GM12874 (cell line): ENCODE measurements at regions not wholly inside any gene's neighbourhood (a gene's known extent, or its start where the extent isn't known, plus 50 kb on each side); places are given as distances from the start of the nearest gene placed in this dataset.

Experiments
- TF ChIP-seq, protein P1 (sequence below): IDR thresholded peaks from 2 replicates; pipeline ENCODE4 v1.5.1; 2011; ENCODE audit warnings: low read depth, mild to moderate bottlenecking, control low read depth, low read length, moderate library complexity; ENCODE audit not compliant: insufficient read depth

DNA sequence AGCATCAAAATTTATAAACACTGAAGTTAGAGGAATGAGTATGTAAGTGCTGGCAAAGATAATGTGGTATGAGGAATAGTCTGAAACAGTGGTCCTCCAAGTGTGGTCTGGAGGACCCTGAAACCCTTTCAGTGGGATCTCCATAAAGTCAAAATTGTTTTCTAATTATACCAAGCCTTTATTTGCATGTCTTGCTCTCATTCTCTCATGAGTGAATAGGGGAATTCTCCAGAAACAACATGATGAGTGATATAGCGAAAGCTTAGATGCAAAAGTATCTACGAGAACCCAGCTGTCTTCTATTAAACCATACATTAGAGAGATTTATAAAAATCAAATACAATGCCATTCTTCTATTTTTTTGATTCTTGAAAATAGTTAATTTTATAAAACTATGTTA, 145.0 kb upstream of the RAG2 start:
- TF ChIP-seq, protein P1, sequence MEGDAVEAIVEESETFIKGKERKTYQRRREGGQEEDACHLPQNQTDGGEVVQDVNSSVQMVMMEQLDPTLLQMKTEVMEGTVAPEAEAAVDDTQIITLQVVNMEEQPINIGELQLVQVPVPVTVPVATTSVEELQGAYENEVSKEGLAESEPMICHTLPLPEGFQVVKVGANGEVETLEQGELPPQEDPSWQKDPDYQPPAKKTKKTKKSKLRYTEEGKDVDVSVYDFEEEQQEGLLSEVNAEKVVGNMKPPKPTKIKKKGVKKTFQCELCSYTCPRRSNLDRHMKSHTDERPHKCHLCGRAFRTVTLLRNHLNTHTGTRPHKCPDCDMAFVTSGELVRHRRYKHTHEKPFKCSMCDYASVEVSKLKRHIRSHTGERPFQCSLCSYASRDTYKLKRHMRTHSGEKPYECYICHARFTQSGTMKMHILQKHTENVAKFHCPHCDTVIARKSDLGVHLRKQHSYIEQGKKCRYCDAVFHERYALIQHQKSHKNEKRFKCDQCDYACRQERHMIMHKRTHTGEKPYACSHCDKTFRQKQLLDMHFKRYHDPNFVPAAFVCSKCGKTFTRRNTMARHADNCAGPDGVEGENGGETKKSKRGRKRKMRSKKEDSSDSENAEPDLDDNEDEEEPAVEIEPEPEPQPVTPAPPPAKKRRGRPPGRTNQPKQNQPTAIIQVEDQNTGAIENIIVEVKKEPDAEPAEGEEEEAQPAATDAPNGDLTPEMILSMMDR, result no peak

DNA sequence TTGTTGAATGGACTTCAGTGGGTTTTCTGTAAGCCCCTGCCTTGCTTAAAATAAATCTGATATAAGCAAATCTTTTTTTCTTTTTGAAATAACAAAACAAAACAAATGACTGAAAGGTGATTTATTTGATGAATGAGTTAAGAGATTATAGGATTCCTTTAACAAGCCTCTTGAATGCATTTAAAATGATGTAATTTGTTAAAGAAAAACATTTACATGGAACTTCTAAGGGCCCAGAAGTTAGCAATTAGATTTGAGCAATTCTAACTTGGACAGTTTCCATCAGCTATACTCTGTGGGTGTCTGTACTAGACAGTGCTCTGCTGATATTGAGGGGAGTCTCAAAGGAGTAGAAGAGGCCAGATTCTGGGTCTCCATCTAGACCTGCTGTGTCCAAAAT, 143.5 kb upstream of the RAG2 start:
- TF ChIP-seq, protein P1, result no peak

DNA sequence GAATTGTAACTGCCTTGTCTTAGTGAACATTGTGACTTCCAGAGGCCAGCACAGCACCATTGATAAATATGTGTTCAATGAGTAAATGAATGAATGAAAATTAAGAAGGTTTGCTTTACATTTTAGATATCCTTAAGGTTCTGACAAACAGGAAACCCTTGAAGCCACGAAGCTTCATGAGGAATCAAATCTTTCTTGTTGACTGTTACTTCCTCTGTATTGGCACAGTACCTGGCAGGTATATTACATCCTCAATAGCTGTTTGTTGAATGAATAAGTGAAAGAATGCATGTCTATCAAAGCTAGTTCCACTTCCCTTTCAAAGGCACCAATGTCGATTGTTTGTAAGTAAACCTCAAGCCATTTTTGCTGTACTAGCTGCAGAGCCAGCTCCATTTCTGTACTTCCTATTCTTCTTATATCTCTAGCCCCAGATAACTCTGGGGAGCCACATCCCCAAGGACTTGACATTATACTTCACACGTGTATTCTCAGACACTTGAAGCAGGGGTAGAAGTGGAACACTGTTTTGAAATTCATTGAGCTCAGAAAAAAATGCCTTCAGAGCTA, 140.3 kb upstream of the RAG2 start:
- TF ChIP-seq, protein P1, result no peak

DNA sequence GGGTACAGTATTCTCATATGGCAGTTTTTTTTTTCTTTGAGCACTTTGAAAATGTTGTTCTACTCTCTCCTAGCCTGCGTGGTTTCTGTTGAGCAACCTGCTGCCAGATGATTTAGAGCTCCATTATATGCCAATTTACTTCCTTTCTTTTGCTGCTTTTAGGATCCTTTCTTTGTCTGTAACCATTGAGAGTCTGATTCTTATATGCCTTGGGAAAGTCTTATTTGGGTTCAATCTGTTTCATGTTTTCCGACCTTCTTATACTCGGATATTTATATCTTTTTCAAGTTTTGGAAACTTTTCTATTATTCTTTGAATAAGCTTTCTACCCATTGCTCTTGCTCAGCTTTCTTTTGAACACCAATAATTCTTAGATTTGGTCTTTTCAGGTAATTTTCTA, 138.1 kb upstream of the RAG2 start:
- TF ChIP-seq, protein P1, result no peak

DNA sequence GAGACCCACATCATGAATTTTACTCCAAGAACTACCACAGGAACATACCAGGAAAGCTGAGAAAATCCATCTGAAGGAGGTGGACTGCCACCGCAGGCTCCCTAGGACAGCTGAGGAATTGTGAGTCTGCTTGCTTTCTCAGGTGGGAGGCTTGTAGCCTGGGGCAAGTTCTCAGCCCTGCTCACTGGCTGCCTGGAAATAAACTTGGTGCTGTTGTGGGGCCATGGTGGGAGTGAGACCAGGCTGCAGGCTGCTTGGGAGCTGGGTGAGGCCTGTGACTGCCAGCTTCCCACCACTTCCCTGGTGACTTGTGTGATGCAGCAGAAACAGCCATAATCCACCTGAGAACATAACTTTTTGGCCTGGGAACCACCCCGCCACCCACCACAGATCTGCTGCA, 132.7 kb upstream of the RAG2 start:
- TF ChIP-seq, protein P1, result no peak

DNA sequence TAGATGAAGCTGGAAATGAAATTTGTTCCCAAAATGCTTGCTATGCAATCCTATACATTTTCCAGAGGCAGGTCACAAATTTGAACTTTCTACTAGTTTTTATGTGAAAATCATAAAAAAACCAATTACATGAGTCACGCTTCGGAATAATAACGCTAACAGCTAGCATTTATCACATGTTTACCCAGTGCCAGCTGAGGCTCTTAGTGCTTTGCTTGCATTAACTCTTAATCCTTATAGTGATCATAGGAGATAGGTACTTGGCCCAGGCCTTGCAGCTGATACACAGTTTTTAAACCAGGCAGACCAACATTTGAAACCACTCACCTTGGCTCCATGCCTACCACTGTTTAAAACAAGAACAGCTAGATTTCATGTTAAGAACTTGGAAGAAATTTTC, 131.8 kb upstream of the RAG2 start:
- TF ChIP-seq, protein P1, result no peak

DNA sequence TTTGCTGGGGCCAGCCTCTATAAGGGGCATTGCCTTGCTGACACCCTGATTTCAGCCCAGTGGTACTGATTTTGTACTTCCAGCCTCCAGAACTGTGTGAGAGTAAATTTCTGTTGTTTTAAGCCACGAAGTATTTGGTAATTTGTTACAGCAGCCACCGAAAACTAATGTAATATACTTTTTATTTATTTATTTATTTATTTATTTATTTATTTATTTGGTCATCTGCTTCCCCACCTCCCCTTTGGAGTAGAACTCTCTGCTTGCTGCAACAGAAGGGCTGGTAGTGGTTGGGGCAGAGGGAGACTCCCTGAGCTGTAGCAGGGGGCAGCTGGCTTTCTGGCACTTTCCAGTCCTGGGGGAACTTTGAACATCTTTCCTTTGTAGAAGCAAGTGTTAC, 128.4 kb upstream of the RAG2 start:
- TF ChIP-seq, protein P1, result no peak

DNA sequence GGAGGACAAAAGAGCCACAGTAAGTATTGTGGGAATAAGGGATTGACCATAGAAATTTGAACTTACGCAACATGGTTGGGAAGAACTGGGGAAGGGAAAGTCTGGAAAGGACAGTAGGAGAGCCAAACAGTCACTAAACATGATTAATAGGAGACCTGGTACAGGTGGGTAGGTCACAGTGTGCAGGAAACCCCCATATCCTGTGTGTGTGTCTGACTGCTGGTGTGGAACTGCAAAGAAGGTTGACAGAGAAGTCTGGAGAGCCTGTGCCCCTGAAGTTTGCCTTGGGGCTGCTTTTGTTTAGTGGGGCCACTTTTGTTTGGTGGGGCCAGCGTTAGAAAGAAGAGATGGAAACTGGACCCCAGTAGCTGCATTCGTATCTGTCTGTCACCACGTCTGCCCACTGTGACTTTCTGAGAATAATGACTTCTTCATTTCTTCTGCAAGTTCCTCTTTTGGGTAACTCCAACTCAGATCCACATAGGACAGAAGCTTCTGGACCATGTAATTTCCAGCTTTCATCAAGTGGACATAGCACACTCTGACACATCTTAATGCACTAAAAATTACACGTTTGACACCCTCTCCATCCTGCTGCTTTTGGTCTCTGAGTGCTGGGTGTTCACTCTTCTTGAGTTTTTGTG, 126.8 kb upstream of the RAG2 start:
- TF ChIP-seq, protein P1, result no peak
